ENCODE measurements at regions not wholly inside any gene's neighbourhood (a gene's known extent, or its start where the extent isn't known, plus 50 kb on each side); places are given as distances from the start of the nearest gene placed in this dataset.

DNA sequence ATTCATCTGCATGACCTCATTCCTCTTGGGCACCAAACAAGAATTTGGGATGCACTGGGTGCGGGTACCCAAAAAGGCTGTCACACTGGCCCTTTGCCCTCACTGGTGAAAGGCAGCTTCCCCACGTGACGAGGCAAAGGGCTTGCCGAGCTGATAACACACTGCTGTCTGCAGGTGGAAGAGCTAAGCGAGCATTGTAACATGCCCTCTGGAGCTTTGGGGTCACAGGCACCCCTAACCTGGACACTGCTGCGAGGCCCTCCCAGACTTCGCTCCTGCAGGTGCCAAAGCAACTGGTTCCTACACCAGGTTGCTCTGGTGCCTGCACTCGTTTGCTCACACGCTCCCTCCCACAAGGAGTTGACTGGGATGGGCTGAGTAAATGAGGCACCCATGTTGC lies 1595.7 kb downstream of the HACE1 start:
- TF ChIP-seq, protein P1, sequence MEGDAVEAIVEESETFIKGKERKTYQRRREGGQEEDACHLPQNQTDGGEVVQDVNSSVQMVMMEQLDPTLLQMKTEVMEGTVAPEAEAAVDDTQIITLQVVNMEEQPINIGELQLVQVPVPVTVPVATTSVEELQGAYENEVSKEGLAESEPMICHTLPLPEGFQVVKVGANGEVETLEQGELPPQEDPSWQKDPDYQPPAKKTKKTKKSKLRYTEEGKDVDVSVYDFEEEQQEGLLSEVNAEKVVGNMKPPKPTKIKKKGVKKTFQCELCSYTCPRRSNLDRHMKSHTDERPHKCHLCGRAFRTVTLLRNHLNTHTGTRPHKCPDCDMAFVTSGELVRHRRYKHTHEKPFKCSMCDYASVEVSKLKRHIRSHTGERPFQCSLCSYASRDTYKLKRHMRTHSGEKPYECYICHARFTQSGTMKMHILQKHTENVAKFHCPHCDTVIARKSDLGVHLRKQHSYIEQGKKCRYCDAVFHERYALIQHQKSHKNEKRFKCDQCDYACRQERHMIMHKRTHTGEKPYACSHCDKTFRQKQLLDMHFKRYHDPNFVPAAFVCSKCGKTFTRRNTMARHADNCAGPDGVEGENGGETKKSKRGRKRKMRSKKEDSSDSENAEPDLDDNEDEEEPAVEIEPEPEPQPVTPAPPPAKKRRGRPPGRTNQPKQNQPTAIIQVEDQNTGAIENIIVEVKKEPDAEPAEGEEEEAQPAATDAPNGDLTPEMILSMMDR (IDR thresholded peaks at IDR 0.05) = no peak
- no peak for TF ChIP-seq POLR2AphosphoS5 (IDR thresholded peaks at IDR 0.05)

Measured in esophagus muscularis mucosa (tissue), 3 donors.